HuH-7.5 (cell line): ENCODE measurements at regions not wholly inside any gene's neighbourhood (a gene's known extent, or its start where the extent isn't known, plus 50 kb on each side); places are given as distances from the start of the nearest gene placed in this dataset.
"Not testable (repeated sequence)": the region's sequence is repeated elsewhere in the genome, so short reads cannot be mapped to it uniquely, and the experiment has no call there.

Source experiments
- DNase-seq: peaks from one replicate; pipeline ENCODE4 v3.0.0; 2011; ENCODE audit warnings: low spot score

GRCh38 chr12:111154147-111154834, 214.6 kb downstream of the PHETA1 start:
- DNase-seq: no peak

GRCh38 chr12:111152561-111152960, 216.3 kb downstream of the PHETA1 start:
- DNase-seq: no peak

- DNase-seq: no peak
Observed at GRCh38 chr12:111150921-111151840, 217.7 kb downstream of the PHETA1 start.

- DNase-seq: no peak
Observed at GRCh38 chr12:111150360-111150759, 218.5 kb downstream of the PHETA1 start.

- no peak for DNase-seq
Observed at GRCh38 chr12:111149299-111149698, 219.6 kb downstream of the PHETA1 start.

- no peak for DNase-seq
Observed at GRCh38 chr12:111148005-111148404, 220.9 kb downstream of the PHETA1 start.

GRCh38 chr12:111143271-111143670, 222.9 kb upstream of the MYL2 start:
- no peak for DNase-seq

- DNase-seq: no peak
Observed at GRCh38 chr12:111141205-111141604, 220.8 kb upstream of the MYL2 start.

GRCh38 chr12:111138016-111138415, 217.6 kb upstream of the MYL2 start:
- no peak for DNase-seq

- DNase-seq: no peak
Observed at GRCh38 chr12:111135293-111135832, 215.0 kb upstream of the MYL2 start.

GRCh38 chr12:111130336-111130735, 210.0 kb upstream of the MYL2 start:
- no peak for DNase-seq

GRCh38 chr12:111129149-111129767, 208.9 kb upstream of the MYL2 start:
- DNase-seq: no peak

GRCh38 chr12:111126331-111126730, 206.0 kb upstream of the MYL2 start:
- DNase-seq: no peak

GRCh38 chr12:111124183-111124582, 203.8 kb upstream of the MYL2 start:
- no peak for DNase-seq

GRCh38 chr12:111123390-111123789, 203.0 kb upstream of the MYL2 start:
- DNase-seq: no peak

- DNase-seq: no peak
Observed at GRCh38 chr12:111122458-111122878, 202.1 kb upstream of the MYL2 start.

- no peak for DNase-seq
Observed at GRCh38 chr12:111121840-111122239, 201.5 kb upstream of the MYL2 start.

- DNase-seq: no peak
Observed at GRCh38 chr12:111120578-111120977, 200.2 kb upstream of the MYL2 start.

GRCh38 chr12:111117017-111117416, 196.6 kb upstream of the MYL2 start:
- no peak for DNase-seq

GRCh38 chr12:111113313-111113712, 192.9 kb upstream of the MYL2 start:
- DNase-seq: not testable (repeated sequence)

GRCh38 chr12:111112311-111113098, 192.1 kb upstream of the MYL2 start:
- no peak for DNase-seq

GRCh38 chr12:111111681-111112080, 191.3 kb upstream of the MYL2 start:
- no peak for DNase-seq
